Fibroblast of villous mesenchyme (primary cell): ENCODE measurements at regions not wholly inside any gene's neighbourhood (a gene's known extent, or its start where the extent isn't known, plus 50 kb on each side); places are given as distances from the start of the nearest gene placed in this dataset.

Experiments used
- DNase-seq: peaks from one replicate; pipeline ENCODE4 v3.0.0-alpha.2; 2010; ENCODE audit warnings: low read depth
- H3K4me3 ChIP-seq: 2 replicates; pipeline ENCODE4 v1.5.1; 2011; ENCODE audit warnings: low read depth, mild to moderate bottlenecking, low read length
- CTCF ChIP-seq: IDR thresholded peaks from 2 replicates; pipeline ENCODE4 v1.5.1; 2012; ENCODE audit warnings: low read depth, mild to moderate bottlenecking, low read length; ENCODE audit not compliant: insufficient read depth

- no peak overlapping the region for H3K4me3 ChIP-seq
- no peak for TF ChIP-seq CTCF
- DNase-seq = no peak
Measured at GRCh38 chr17:34847938-34848337, 113.3 kb downstream of the CCT6B start.

DNA sequence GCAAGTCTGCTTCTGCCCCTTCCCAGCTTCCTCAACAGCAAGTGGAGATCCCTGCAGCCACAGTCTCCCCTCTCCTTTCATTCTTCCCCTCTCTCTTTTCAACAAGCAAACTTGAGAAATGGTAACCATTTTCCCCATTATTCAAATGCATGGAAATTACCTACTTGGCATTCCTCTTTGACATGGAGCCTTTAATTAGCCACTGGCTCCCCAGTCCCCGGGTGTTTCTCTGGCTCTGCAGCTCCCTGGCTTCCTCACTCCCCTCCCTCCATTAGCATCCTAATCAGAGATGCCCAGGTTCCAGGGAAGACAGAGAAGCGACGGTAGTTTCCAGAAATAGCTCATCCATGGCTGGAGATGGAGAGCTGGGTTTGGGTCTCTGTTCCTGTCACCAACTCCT, 116.0 kb downstream of the CCT6B start:
- no peak overlapping the region for H3K4me3 ChIP-seq
- DNase-seq = no peak
- no peak for TF ChIP-seq CTCF

DNA sequence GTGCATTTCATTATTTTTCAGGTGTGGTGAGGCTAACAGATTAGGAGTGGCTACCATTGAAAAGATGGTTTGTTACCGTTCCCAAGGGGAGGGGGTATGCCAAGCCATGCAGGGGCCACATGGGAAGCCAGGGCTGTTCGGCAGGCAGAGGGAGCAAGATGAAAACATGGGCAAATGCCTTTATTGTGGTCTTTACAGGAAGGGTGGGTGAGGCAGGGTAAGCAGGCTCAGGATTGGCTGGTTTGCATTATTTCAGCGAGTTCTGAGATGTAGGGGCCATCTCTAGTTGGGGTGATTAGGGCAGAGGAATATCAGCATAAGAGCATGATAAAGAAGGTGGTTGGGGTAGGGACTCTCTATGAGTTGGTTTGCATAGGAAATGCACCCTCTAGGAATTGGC, 117.6 kb downstream of the CCT6B start:
- DNase-seq = no peak
- TF ChIP-seq CTCF = no peak
- no peak overlapping the region for H3K4me3 ChIP-seq

- no peak overlapping the region for H3K4me3 ChIP-seq
- DNase-seq = no peak
Measured at GRCh38 chr17:34842235-34842634, 119.0 kb downstream of the CCT6B start.

DNA sequence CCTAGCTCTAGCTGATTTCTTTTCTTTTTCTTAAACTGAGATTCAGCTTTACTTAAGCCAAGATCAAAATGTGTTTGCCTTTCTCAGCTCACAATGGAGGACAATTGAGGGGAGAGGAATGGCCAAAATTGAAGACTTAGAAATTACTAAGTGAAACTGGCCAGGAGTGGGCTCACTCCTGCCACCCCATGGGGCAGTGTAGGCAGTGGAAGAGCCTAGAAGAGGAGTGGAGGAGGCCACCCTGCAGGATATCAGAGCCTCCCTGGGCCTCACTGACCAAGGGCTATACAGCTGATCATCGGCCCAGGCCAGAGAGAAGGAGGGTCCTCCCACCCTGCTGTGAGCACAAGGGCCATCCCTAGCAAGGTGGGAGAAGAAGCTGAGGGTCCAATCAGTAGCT, 119.8 kb downstream of the CCT6B start:
- DNase-seq = no peak
- H3K4me3 ChIP-seq = no peak overlapping the region
- no peak for TF ChIP-seq CTCF

More at GRCh38 chr17:34842235-34842634, 119.0 kb downstream of the CCT6B start:
- no peak for TF ChIP-seq CTCF

- no peak for DNase-seq
- H3K4me3 ChIP-seq = no peak overlapping the region
- no peak for TF ChIP-seq CTCF
Measured at GRCh38 chr17:34840750-34841149, 120.5 kb downstream of the CCT6B start.

DNA sequence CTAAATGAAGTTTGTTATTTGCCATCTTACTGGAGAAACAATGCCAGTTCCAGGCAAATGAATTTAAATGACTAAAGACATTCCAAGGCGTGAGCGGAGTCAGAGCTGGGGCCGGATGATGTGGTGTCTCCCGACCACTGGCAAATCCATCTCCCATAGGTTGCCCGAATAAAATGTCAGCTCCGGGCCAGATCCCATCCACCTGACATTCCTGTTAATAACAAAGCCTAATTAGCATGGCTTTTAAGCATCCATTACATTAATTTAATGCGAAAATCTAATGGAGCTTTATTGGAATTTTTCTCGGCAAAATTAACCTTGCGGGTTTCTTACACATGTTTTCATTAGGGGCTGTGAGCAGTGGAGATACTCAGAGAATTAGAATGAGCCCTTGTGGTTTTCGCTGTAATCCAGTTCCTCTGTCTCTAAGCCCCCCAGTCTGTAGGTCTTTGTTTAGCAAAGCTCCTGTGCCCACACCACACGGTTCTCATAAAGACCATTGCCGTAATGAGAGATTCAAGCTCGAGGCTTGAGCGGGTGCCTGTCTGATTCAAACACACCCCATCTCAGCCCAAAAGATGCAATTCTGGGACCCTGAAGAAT, 123.3 kb downstream of the CCT6B start:
- TF ChIP-seq CTCF = no peak
- no peak for DNase-seq
- H3K4me3 ChIP-seq = no peak overlapping the region
